GM23338 (cell line): ENCODE measurements at regions not wholly inside any gene's neighbourhood (a gene's known extent, or its start where the extent isn't known, plus 50 kb on each side); places are given as distances from the start of the nearest gene placed in this dataset.

Experiments used
- ATAC-seq: fragments of 200-7000 bp; cut with Tn5 transposase; 3 replicates; pipeline ENCODE4 v1.9.1; 2020
- DNase-seq: peaks from one replicate; pipeline ENCODE4 v3.0.0-alpha.2; 2015; ENCODE audit warnings: low spot score
- H2AFZ ChIP-seq: fragments of 200-600 bp; sonication (generic); 2 replicates; pipeline ENCODE4 v1.8.0; 2016; ENCODE audit warnings: antibody characterized with exemption, mild to moderate bottlenecking, moderate library complexity
- H3F3A ChIP-seq: fragments of 200-600 bp; sonication (generic); replicated peaks from 2 replicates; pipeline ENCODE4 v1.8.0; 2017; ENCODE audit warnings: antibody characterized with exemption, mixed run types, low read depth
- H3K27ac ChIP-seq: fragments of 200-600 bp; sonication (generic); 2 replicates; pipeline ENCODE4 v1.6.1; 2016; ENCODE audit warnings: low read depth
- H3K27me3 ChIP-seq: fragments of 200-600 bp; sonication (generic); 2 replicates; pipeline ENCODE4 v1.8.0; 2016; ENCODE audit warnings: mild to moderate bottlenecking, mixed run types, moderate library complexity; ENCODE audit not compliant: insufficient read depth
- H3K36me3 ChIP-seq: fragments of 200-600 bp; sonication (generic); 2 replicates; pipeline ENCODE4 v1.8.0; 2016; ENCODE audit warnings: mild to moderate bottlenecking; ENCODE audit not compliant: insufficient read depth
- H3K4me1 ChIP-seq: fragments of 200-600 bp; sonication (generic); 2 replicates; pipeline ENCODE4 v1.8.0; 2016; ENCODE audit warnings: mild to moderate bottlenecking, moderate library complexity; ENCODE audit not compliant: insufficient read depth
- H3K4me2 ChIP-seq: fragments of 200-600 bp; sonication (generic); 2 replicates; pipeline ENCODE4 v1.7.1; 2017; ENCODE audit warnings: mixed run types
- H3K4me3 ChIP-seq: fragments of 200-600 bp; sonication (generic); 2 replicates; pipeline ENCODE4 v1.6.1; 2016; ENCODE audit warnings: mixed run types
- H3K79me2 ChIP-seq: fragments of 200-600 bp; sonication (generic); replicated peaks from 2 replicates; pipeline ENCODE4 v1.8.0; 2017; ENCODE audit warnings: mild to moderate bottlenecking; ENCODE audit not compliant: insufficient read depth
- H3K9me2 ChIP-seq: fragments of 200-600 bp; sonication (generic); 2 replicates; pipeline ENCODE4 v1.8.0; 2017; ENCODE audit not compliant: insufficient read depth
- H4K20me1 ChIP-seq: fragments of 200-600 bp; sonication (generic); replicated peaks from 2 replicates; pipeline ENCODE4 v1.8.0; 2017; ENCODE audit warnings: mild to moderate bottlenecking; ENCODE audit not compliant: insufficient read depth
- H3K27ac Mint-ChIP-seq: 2 replicates; pipeline ENCODE4 v1.8.0; 2020; ENCODE audit warnings: inconsistent platforms, mild to moderate bottlenecking, moderate library complexity, mixed read lengths
- H3K27me3 Mint-ChIP-seq: 3 replicates; pipeline ENCODE4 v1.8.0; 2022; ENCODE audit warnings: low read depth, mild to moderate bottlenecking, moderate library complexity, mixed read lengths, inconsistent platforms; ENCODE audit not compliant: insufficient read depth, poor library complexity
- H3K36me3 Mint-ChIP-seq: 3 replicates; pipeline ENCODE4 v1.8.0; 2021; ENCODE audit warnings: low read depth, mild to moderate bottlenecking, inconsistent platforms, moderate library complexity, mixed read lengths
- H3K4me1 Mint-ChIP-seq: 3 replicates; pipeline ENCODE4 v1.8.0; 2020; ENCODE audit warnings: mild to moderate bottlenecking, inconsistent platforms, mixed read lengths
- H3K4me3 Mint-ChIP-seq: 3 replicates; pipeline ENCODE4 v1.8.0; 2021; ENCODE audit warnings: moderate library complexity, mild to moderate bottlenecking, inconsistent platforms, mixed read lengths
- H3K9me3 Mint-ChIP-seq: 3 replicates; pipeline ENCODE4 v1.8.0; 2020; ENCODE audit warnings: moderate library complexity, mild to moderate bottlenecking, inconsistent platforms, mixed read lengths
- CREB1 ChIP-seq: fragments of 250-450 bp; sonication (Bioruptor Pico); IDR thresholded peaks from 2 replicates; pipeline ENCODE4 v1.5.0; 2020; ENCODE audit warnings: low read depth, mild to moderate bottlenecking, moderate library complexity
- CTCF ChIP-seq, 2 experiments: fragments of 200-600 bp in 1 of 2; sonication (generic) in 1 of 2; conservative IDR thresholded peaks; 2 replicates each; pipeline versions ENCODE4 v1.5.1 to v1.6.1; 2016 to 2017; ENCODE audit warnings: antibody characterized with exemption in 2 of 2, low read depth in 2 of 2, mild to moderate bottlenecking in 2 of 2, moderate library complexity in 1 of 2
- ETS1 ChIP-seq: IDR thresholded peaks from 2 replicates; pipeline ENCODE4 v1.6.1; 2016; ENCODE audit warnings: antibody characterized with exemption
- EZH2 ChIP-seq: fragments of 200-600 bp; sonication (generic); IDR thresholded peaks from one replicate; pipeline ENCODE4 v1.8.0; 2017; ENCODE audit warnings: antibody characterized with exemption, mild to moderate bottlenecking, low read depth; ENCODE audit not compliant: unreplicated experiment
- EZH2phosphoT487 ChIP-seq: fragments of 200-600 bp; sonication (generic); IDR thresholded peaks from one replicate; pipeline ENCODE4 v1.8.1; 2018; ENCODE audit warnings: antibody characterized with exemption; ENCODE audit not compliant: unreplicated experiment
- JUNB ChIP-seq: IDR thresholded peaks from one replicate; pipeline ENCODE4 v1.6.1; 2016; ENCODE audit warnings: antibody characterized with exemption; ENCODE audit not compliant: unreplicated experiment
- NANOG ChIP-seq: IDR thresholded peaks from 2 replicates; pipeline ENCODE4 v1.6.1; 2016; ENCODE audit warnings: antibody characterized with exemption, borderline replicate concordance
- POLR2AphosphoS5 ChIP-seq: IDR thresholded peaks from 2 replicates; pipeline ENCODE4 v1.6.1; 2016; ENCODE audit warnings: antibody characterized with exemption, low read depth
- STAT1 ChIP-seq: IDR thresholded peaks from one replicate; pipeline ENCODE4 v1.6.1; 2016; ENCODE audit warnings: antibody characterized with exemption; ENCODE audit not compliant: unreplicated experiment
- ZNF114 ChIP-seq: fragments of 250-450 bp; sonication (Bioruptor Pico); IDR thresholded peaks from 2 replicates; pipeline ENCODE4 v1.5.0; 2020; ENCODE audit warnings: mild to moderate bottlenecking, moderate library complexity
- ZNF331 ChIP-seq: fragments of 250-450 bp; sonication (Bioruptor Pico); IDR thresholded peaks from 2 replicates; pipeline ENCODE4 v1.5.0; 2020; ENCODE audit warnings: low read depth, mild to moderate bottlenecking, moderate library complexity
- TF ChIP-seq, protein P1 (sequence below): IDR thresholded peaks from one replicate; pipeline ENCODE4 v1.6.1; 2018; ENCODE audit warnings: antibody characterized with exemption; ENCODE audit not compliant: unreplicated experiment
- TF ChIP-seq, protein P2 (sequence below): fragments of 250-450 bp; sonication (Bioruptor Pico); IDR thresholded peaks from 2 replicates; pipeline ENCODE4 v1.5.0; 2020; ENCODE audit warnings: mild to moderate bottlenecking, moderate library complexity

DNA sequence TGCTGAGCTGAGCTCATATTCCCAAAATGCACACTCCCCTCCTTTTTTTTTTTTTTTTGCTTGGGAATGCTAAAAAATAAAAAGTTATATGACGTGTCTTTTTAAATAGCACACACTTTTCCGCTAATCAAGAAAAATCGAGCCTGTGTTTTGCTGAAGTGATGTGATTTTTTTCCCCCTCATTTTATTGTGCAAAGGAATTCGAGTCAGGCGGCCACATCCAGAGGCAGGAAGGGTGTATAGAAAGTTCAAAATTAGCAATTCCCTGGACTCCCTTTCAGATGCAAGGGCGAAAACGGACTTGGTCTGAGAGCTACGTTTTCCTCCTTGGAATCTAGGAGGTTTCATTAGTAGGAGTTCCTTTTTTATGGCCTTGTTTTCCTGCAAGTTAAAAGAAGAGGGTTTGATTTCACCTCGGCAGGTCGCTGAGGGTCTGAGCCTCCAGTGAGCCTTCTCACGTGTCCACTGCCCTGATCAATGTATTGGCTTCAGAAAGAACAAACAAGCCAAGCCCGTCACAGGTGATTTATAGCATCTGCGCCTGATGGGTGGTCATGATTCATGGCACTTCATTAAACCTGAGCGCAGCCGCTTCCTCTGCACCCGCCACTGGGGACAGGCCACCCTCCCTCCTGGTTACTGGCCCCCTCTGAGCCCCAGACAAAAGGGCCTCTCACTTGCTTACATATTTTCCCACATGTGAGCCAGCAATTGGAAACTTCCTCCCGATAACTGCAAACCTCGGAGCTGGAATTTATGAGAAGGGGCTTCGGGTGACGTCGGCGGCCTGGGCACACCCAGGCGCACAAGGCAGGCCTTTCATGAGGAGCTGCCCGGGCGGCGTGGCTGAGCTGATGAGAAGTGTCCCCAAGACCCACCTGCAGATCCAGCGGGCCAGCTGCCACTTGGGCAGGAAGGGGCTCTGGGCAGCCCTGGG is 64.4 kb upstream of the LINC01488 start:
- DNase-seq, result no peak
- peaks cover 13% of the 10 kb centered on the region; the same call in 2 of the 3 replicates for H3K4me1 Mint-ChIP-seq
- no peak overlapping the region for H3K27ac ChIP-seq
- no peaks in the 10 kb centered on the region for H3F3A ChIP-seq
- H3K79me2 ChIP-seq, result no peaks in the 10 kb centered on the region
- H3K36me3 ChIP-seq, result no peaks in the 10 kb centered on the region
- H2AFZ ChIP-seq, result peak overlapping the region; percentile 76; the same call in 1 of the 2 replicates
- no peaks in the 10 kb centered on the region for H3K36me3 Mint-ChIP-seq
- peaks cover 7% of the 10 kb centered on the region for H3K27me3 Mint-ChIP-seq
- 0 out of 2 replicates have a peak overlapping the region, but pooled peaks have one; percentile 53 for H3K4me2 ChIP-seq
- no peak overlapping the region for H3K4me3 ChIP-seq
- H3K27me3 ChIP-seq, result no peaks in the 10 kb centered on the region
- TF ChIP-seq CTCF (conservative IDR thresholded peaks at IDR 0.05; ENCODE audit: low read depth in 2 of 2), result no peak
- TF ChIP-seq, protein P1, sequence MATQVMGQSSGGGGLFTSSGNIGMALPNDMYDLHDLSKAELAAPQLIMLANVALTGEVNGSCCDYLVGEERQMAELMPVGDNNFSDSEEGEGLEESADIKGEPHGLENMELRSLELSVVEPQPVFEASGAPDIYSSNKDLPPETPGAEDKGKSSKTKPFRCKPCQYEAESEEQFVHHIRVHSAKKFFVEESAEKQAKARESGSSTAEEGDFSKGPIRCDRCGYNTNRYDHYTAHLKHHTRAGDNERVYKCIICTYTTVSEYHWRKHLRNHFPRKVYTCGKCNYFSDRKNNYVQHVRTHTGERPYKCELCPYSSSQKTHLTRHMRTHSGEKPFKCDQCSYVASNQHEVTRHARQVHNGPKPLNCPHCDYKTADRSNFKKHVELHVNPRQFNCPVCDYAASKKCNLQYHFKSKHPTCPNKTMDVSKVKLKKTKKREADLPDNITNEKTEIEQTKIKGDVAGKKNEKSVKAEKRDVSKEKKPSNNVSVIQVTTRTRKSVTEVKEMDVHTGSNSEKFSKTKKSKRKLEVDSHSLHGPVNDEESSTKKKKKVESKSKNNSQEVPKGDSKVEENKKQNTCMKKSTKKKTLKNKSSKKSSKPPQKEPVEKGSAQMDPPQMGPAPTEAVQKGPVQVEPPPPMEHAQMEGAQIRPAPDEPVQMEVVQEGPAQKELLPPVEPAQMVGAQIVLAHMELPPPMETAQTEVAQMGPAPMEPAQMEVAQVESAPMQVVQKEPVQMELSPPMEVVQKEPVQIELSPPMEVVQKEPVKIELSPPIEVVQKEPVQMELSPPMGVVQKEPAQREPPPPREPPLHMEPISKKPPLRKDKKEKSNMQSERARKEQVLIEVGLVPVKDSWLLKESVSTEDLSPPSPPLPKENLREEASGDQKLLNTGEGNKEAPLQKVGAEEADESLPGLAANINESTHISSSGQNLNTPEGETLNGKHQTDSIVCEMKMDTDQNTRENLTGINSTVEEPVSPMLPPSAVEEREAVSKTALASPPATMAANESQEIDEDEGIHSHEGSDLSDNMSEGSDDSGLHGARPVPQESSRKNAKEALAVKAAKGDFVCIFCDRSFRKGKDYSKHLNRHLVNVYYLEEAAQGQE, result no peak
- no peak for TF ChIP-seq ZNF114 (CRISPR knock-in tag)
- TF ChIP-seq ETS1, result no peak
- TF ChIP-seq EZH2phosphoT487, result no peak
- no peak for TF ChIP-seq CREB1 (CRISPR knock-in tag)
- no peak for TF ChIP-seq NANOG
- no peak for TF ChIP-seq JUNB
- no peak for TF ChIP-seq ZNF331 (CRISPR knock-in tag)
- TF ChIP-seq, protein P2, sequence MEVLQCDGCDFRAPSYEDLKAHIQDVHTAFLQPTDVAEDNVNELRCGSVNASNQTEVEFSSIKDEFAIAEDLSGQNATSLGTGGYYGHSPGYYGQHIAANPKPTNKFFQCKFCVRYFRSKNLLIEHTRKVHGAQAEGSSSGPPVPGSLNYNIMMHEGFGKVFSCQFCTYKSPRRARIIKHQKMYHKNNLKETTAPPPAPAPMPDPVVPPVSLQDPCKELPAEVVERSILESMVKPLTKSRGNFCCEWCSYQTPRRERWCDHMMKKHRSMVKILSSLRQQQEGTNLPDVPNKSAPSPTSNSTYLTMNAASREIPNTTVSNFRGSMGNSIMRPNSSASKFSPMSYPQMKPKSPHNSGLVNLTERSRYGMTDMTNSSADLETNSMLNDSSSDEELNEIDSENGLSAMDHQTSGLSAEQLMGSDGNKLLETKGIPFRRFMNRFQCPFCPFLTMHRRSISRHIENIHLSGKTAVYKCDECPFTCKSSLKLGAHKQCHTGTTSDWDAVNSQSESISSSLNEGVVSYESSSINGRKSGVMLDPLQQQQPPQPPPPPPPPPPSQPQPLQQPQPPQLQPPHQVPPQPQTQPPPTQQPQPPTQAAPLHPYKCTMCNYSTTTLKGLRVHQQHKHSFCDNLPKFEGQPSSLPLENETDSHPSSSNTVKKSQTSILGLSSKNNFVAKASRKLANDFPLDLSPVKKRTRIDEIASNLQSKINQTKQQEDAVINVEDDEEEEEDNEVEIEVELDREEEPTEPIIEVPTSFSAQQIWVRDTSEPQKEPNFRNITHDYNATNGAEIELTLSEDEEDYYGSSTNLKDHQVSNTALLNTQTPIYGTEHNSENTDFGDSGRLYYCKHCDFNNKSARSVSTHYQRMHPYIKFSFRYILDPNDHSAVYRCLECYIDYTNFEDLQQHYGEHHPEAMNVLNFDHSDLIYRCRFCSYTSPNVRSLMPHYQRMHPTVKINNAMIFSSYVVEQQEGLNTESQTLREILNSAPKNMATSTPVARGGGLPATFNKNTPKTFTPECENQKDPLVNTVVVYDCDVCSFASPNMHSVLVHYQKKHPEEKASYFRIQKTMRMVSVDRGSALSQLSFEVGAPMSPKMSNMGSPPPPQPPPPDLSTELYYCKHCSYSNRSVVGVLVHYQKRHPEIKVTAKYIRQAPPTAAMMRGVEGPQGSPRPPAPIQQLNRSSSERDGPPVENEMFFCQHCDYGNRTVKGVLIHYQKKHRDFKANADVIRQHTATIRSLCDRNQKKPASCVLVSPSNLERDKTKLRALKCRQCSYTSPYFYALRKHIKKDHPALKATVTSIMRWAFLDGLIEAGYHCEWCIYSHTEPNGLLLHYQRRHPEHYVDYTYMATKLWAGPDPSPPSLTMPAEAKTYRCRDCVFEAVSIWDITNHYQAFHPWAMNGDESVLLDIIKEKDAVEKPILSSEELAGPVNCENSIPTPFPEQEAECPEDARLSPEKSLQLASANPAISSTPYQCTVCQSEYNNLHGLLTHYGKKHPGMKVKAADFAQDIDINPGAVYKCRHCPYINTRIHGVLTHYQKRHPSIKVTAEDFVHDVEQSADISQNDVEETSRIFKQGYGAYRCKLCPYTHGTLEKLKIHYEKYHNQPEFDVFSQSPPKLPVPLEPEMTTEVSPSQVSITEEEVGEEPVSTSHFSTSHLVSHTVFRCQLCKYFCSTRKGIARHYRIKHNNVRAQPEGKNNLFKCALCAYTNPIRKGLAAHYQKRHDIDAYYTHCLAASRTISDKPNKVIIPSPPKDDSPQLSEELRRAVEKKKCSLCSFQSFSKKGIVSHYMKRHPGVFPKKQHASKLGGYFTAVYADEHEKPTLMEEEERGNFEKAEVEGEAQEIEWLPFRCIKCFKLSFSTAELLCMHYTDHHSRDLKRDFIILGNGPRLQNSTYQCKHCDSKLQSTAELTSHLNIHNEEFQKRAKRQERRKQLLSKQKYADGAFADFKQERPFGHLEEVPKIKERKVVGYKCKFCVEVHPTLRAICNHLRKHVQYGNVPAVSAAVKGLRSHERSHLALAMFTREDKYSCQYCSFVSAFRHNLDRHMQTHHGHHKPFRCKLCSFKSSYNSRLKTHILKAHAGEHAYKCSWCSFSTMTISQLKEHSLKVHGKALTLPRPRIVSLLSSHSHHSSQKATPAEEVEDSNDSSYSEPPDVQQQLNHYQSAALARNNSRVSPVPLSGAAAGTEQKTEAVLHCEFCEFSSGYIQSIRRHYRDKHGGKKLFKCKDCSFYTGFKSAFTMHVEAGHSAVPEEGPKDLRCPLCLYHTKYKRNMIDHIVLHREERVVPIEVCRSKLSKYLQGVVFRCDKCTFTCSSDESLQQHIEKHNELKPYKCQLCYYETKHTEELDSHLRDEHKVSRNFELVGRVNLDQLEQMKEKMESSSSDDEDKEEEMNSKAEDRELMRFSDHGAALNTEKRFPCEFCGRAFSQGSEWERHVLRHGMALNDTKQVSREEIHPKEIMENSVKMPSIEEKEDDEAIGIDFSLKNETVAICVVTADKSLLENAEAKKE (CRISPR knock-in tag), result no peak
- no peak for TF ChIP-seq EZH2
- no peak for TF ChIP-seq STAT1
- no peak for TF ChIP-seq POLR2AphosphoS5
- H3K4me1 ChIP-seq, result peaks cover 15% of the 10 kb centered on the region
- H3K27ac Mint-ChIP-seq, result peak overlapping the region; percentile 36; the same call in 1 of the 2 replicates
- no peaks in the 10 kb centered on the region for H3K9me2 ChIP-seq
- H3K9me3 Mint-ChIP-seq, result peaks cover 9% of the 10 kb centered on the region
- peak; percentile 24 for ATAC-seq
- H3K4me3 Mint-ChIP-seq, result no peak overlapping the region
- no peaks in the 10 kb centered on the region for H4K20me1 ChIP-seq
